Central memory CD8-positive, alpha-beta T cell (primary cell): ENCODE measurements at regions not wholly inside any gene's neighbourhood (a gene's known extent, or its start where the extent isn't known, plus 50 kb on each side); places are given as distances from the start of the nearest gene placed in this dataset.

Experiments
- ATAC-seq: fragments of 150-1000 bp; cut with Tn5 transposase; replicated peaks from 2 replicates; pipeline ENCODE4 v1.10.0; 2022; ENCODE audit warnings: mild to moderate bottlenecking, moderate FRiP score, moderate number of reproducible peaks; ENCODE audit not compliant: poor library complexity, severe bottlenecking; ENCODE audit errors: extremely low read depth
- DNase-seq, 2 donors: peaks; one replicate each; pipeline ENCODE4 v3.0.0; 2021; ENCODE audit warnings: low spot score in 2 of 2
- H3K27ac Mint-ChIP-seq: one replicate; pipeline ENCODE4 v1.8.0; 2022; ENCODE audit warnings: low read depth, mild to moderate bottlenecking, moderate library complexity, mixed read lengths
- H3K27me3 Mint-ChIP-seq: one replicate; pipeline ENCODE4 v1.8.0; 2022; ENCODE audit warnings: mixed read lengths
- H3K36me3 Mint-ChIP-seq: one replicate; pipeline ENCODE4 v1.8.0; 2022; ENCODE audit warnings: mild to moderate bottlenecking, moderate library complexity, mixed read lengths; ENCODE audit not compliant: insufficient read depth
- H3K4me1 Mint-ChIP-seq: one replicate; pipeline ENCODE4 v1.8.0; 2022; ENCODE audit warnings: mixed read lengths
- H3K4me3 Mint-ChIP-seq: one replicate; pipeline ENCODE4 v1.8.0; 2022; ENCODE audit warnings: mild to moderate bottlenecking, moderate library complexity, mixed read lengths
- H3K9me3 Mint-ChIP-seq: one replicate; pipeline ENCODE4 v1.8.0; 2022; ENCODE audit warnings: mixed read lengths

DNA sequence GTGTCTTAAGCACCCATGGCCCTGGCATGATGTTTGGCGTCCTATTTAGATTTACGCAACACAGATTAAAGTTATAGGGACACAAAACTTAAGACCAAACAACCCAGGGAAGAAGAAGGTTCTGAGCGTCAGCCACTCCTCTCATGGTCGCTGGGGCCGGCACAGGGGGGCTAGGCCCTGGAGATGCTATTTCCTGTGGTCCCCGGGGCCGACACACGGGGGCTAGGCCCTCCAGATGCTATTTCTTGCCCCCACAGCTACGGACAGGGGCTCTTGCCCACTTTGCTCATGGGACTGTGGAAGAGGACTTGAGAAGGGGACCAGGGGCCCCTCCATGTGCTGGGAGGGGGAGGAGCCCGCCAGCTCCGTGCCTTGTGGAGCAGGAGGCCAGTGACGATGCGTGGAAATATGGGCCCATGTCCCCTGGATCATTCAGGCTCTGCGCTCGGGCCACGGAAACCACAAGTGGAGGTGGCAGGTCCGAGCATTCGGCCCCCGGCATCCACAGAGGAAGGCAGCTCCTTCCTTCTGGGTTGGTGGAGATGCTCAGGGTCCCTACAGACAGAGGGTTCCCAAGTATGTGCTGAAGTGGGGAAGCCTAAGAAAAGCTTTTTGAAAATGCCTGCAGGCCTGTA is 711.1 kb downstream of the BRD1 start:
- H3K4me3 Mint-ChIP-seq = no peak overlapping the region
- no peaks in the 10 kb centered on the region for H3K36me3 Mint-ChIP-seq
- H3K27me3 Mint-ChIP-seq = peaks cover 17% of the 10 kb centered on the region
- no peaks in the 10 kb centered on the region for H3K4me1 Mint-ChIP-seq
- H3K9me3 Mint-ChIP-seq = no peaks in the 10 kb centered on the region
- no peak overlapping the region for H3K27ac Mint-ChIP-seq
- ATAC-seq (no peak), DNase-seq (no peak)

- H3K36me3 Mint-ChIP-seq = no peaks in the 10 kb centered on the region
- peaks cover 17% of the 10 kb centered on the region for H3K27me3 Mint-ChIP-seq
- ATAC-seq = no peak
Observed at GRCh38 chr22:49116021-49116420, 711.7 kb downstream of the BRD1 start.

GRCh38 chr22:49115197-49115596 is 712.5 kb downstream of the BRD1 start:
- ATAC-seq (no peak), DNase-seq (no peak)
- no peak overlapping the region for H3K4me3 Mint-ChIP-seq
- H3K27ac Mint-ChIP-seq = no peak overlapping the region
- no peaks in the 10 kb centered on the region for H3K4me1 Mint-ChIP-seq
- no peaks in the 10 kb centered on the region for H3K36me3 Mint-ChIP-seq
- H3K27me3 Mint-ChIP-seq = peaks cover 17% of the 10 kb centered on the region
- H3K9me3 Mint-ChIP-seq = no peaks in the 10 kb centered on the region

More at GRCh38 chr22:49116021-49116420, 711.7 kb downstream of the BRD1 start:
- H3K4me1 Mint-ChIP-seq = no peaks in the 10 kb centered on the region
- no peaks in the 10 kb centered on the region for H3K9me3 Mint-ChIP-seq
- DNase-seq = no peak
- no peak overlapping the region for H3K4me3 Mint-ChIP-seq
- H3K27ac Mint-ChIP-seq = no peak overlapping the region

DNA sequence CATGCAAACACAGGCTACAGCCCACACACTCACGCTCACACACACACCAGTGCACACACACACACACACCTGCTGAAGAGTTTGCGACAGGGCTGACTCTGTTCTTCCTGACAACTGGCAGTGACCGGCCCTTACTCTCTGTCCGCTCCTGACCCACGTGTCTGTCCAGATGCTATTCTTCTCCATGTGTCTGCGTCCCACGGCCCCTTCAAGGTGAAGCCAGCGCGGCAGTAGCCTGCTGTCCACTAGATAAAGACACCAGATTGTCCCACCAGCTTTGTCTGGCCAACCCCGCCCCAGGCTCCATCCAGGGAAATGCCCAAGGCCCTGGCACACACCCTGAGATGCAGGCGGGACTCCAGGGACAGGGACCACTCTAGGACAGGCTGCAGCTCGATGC is 713.9 kb downstream of the BRD1 start:
- Mint-ChIP-seq H3K36me3 (no peaks in the 10 kb centered on the region), H3K4me1 (no peaks in the 10 kb centered on the region), H3K4me3 (no peak overlapping the region), H3K9me3 (no peaks in the 10 kb centered on the region), H3K27ac (no peak overlapping the region), H3K27me3 (peaks cover 18% of the 10 kb centered on the region)
- ATAC-seq (no peak), DNase-seq (no peak)

- ATAC-seq = no peak
- H3K4me1 Mint-ChIP-seq = no peaks in the 10 kb centered on the region
- no peak overlapping the region for H3K4me3 Mint-ChIP-seq
- H3K27me3 Mint-ChIP-seq = peaks cover 26% of the 10 kb centered on the region
- no peak overlapping the region for H3K27ac Mint-ChIP-seq
- no peaks in the 10 kb centered on the region for H3K9me3 Mint-ChIP-seq
- DNase-seq = no peak
- no peaks in the 10 kb centered on the region for H3K36me3 Mint-ChIP-seq
Observed at GRCh38 chr22:49112661-49113626, 714.7 kb downstream of the BRD1 start.

GRCh38 chr22:49112176-49112575 is 715.5 kb downstream of the BRD1 start:
- DNase-seq (no peak), ATAC-seq (no peak)
- Mint-ChIP-seq H3K9me3 (no peaks in the 10 kb centered on the region), H3K27me3 (peaks cover 34% of the 10 kb centered on the region), H3K27ac (no peak overlapping the region), H3K4me3 (no peak overlapping the region), H3K4me1 (no peaks in the 10 kb centered on the region), H3K36me3 (no peaks in the 10 kb centered on the region)

GRCh38 chr22:49111085-49111484 is 716.6 kb downstream of the BRD1 start:
- Mint-ChIP-seq H3K4me1 (no peaks in the 10 kb centered on the region), H3K9me3 (no peaks in the 10 kb centered on the region), H3K27ac (no peak overlapping the region), H3K36me3 (no peaks in the 10 kb centered on the region), H3K27me3 (peaks cover 36% of the 10 kb centered on the region), H3K4me3 (no peak overlapping the region)
- ATAC-seq (no peak), DNase-seq (no peak)

GRCh38 chr22:49108636-49109315 is 718.9 kb downstream of the BRD1 start:
- no peaks in the 10 kb centered on the region for H3K9me3 Mint-ChIP-seq
- no peaks in the 10 kb centered on the region for H3K4me1 Mint-ChIP-seq
- no peaks in the 10 kb centered on the region for H3K36me3 Mint-ChIP-seq
- no peak for DNase-seq
- H3K27me3 Mint-ChIP-seq = peaks cover 36% of the 10 kb centered on the region
- no peak for ATAC-seq
- no peak overlapping the region for H3K4me3 Mint-ChIP-seq
- no peak overlapping the region for H3K27ac Mint-ChIP-seq

DNA sequence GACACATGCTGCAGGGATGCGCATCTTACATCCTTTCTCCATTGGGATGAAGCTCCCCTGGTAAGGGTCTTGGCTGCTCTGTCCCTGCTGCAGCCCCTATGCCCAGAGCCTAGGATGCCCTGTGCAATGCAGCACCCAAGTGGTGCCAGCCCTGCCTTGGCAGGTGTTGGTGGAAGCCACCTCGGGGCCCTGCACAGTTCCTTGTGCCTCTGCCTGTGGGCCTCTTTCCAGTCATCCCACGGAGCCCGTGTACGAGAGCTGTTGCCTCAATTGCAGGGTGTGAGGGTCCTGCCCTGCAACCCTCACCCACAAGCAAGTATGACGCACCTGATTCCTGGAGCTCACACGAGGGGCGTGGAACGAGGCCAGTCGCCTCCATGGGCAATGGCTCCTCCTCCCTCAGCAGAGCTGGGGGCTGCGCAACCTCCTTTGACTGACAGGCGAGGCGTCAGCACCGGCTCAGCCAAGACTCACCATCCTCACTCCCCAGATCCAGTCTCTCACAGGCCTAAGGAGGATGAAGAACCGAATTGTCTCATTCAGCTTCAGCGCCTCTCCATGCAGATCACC is 719.6 kb downstream of the BRD1 start:
- H3K9me3 Mint-ChIP-seq = no peaks in the 10 kb centered on the region
- ATAC-seq = no peak
- H3K36me3 Mint-ChIP-seq = no peaks in the 10 kb centered on the region
- H3K27me3 Mint-ChIP-seq = peaks cover 36% of the 10 kb centered on the region
- no peak for DNase-seq
- H3K4me3 Mint-ChIP-seq = no peak overlapping the region
- no peaks in the 10 kb centered on the region for H3K4me1 Mint-ChIP-seq
- H3K27ac Mint-ChIP-seq = no peak overlapping the region

DNA sequence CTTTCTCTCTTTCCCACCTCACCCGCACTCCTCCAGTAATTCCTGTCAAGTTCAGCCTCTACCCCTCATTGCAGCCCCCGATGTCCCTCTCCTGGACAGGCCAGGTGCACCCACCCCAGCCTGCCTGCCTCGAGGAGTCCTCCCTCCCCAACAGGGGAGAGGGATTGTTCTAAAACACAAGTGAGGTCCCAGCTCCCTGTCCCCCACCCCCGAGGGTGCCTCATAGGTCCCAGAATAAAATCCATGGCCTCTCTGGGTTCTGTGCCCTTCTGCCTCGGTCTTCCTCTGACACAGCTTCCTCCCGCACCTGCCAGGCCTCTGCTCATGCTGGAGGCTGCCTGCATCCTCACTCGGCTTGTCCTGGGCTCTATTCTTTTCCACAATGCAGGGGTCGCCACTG is 720.1 kb downstream of the BRD1 start:
- no peak overlapping the region for H3K4me3 Mint-ChIP-seq
- no peaks in the 10 kb centered on the region for H3K36me3 Mint-ChIP-seq
- ATAC-seq = no peak
- H3K9me3 Mint-ChIP-seq = no peaks in the 10 kb centered on the region
- H3K4me1 Mint-ChIP-seq = no peaks in the 10 kb centered on the region
- H3K27ac Mint-ChIP-seq = no peak overlapping the region
- DNase-seq = no peak
- H3K27me3 Mint-ChIP-seq = peaks cover 34% of the 10 kb centered on the region

GRCh38 chr22:49106842-49107152 is 720.9 kb downstream of the BRD1 start:
- ATAC-seq (no peak), DNase-seq (no peak)
- Mint-ChIP-seq H3K4me3 (no peak overlapping the region), H3K4me1 (no peaks in the 10 kb centered on the region), H3K9me3 (no peaks in the 10 kb centered on the region), H3K36me3 (no peaks in the 10 kb centered on the region), H3K27me3 (peaks cover 28% of the 10 kb centered on the region), H3K27ac (no peak overlapping the region)

- Mint-ChIP-seq H3K4me3 (no peak overlapping the region), H3K9me3 (no peaks in the 10 kb centered on the region), H3K36me3 (no peaks in the 10 kb centered on the region), H3K27ac (no peak overlapping the region), H3K4me1 (no peaks in the 10 kb centered on the region), H3K27me3 (peaks cover 33% of the 10 kb centered on the region)
- DNase-seq (no peak), ATAC-seq (no peak)
Observed at GRCh38 chr22:49106096-49106841, 721.4 kb downstream of the BRD1 start.
